RPMI8226 (cell line): ENCODE measurements at regions not wholly inside any gene's neighbourhood (a gene's known extent, or its start where the extent isn't known, plus 50 kb on each side); places are given as distances from the start of the nearest gene placed in this dataset.

Experiments used
- DNase-seq: peaks from one replicate; pipeline ENCODE4 v3.0.0-alpha.2; 2015

DNA sequence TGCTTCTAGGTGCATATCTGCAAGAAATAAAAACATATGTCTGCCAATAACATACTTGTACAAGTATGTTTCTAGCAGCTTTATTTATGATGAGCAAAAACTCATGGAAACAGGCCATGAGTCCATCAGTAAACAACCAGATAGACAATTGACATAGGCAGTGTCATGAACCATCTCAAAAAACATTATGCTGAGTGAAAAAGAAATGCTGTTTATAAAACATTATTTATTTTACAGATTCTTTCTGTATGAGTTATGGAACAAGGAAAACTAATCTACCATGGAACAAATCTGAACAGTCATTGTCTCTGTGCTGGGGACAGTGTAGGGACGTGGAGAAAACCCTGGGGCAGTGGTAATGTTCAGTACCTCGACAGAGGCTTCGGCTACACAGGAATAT, 283.9 kb downstream of the UQCRFS1 start:
- no peak for DNase-seq

DNA sequence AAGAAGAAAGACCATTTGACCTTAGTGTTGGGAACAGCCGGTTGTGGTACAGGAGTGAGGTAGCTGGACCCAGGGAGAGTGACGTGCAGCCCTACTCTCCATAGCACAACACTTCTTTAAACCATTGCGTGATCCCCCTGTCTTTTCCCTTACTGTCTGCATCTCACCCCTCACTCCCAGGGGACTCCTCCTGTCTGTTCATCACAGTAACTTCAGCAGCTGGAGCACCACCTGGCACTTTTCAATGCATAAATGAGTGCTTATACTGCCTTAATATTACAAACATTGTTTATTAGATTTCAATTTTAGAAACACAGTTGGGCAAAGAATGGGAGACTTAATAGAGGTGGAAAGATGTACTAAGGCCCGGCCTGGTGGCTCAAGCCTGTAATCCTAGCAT, 285.5 kb downstream of the UQCRFS1 start:
- no peak for DNase-seq

DNA sequence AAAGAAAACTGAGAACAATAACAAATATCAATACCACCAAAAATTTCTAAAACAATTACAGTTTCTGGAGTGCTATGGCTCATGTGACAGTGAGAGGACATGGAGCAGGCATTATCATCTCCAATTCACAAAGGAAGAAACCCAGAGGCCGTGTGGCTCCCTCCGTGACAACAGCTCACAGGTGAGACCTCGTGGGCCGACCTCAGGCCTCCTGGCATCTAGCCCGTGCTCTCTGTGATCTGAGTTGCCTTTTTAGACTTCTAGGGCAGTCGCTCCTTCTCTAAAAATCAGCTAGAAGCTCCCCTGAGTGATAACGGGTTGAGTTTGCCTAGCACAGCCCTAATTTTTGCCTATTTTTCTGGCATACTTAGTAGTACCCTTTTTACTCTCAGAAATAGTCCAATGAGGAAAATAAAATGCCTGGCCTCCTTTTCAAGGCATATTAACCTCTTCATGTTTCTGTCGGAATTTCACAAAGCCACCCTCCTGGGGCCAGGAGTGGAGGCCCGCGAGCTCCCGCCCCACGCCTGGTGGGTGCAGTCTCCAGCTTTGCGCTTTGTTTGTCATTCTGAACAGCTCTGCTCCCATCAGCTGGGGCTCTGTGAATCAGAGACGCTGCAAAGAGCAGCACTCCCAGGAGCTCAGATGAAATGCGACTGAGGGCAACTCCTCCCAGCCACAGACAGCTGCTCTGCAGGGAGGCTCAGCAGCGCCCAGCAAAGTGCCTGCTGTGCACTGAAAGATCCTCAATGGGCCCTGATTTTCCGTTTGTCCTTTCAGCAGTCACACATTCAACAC, 292.5 kb downstream of the UQCRFS1 start:
- no peak for DNase-seq

DNA sequence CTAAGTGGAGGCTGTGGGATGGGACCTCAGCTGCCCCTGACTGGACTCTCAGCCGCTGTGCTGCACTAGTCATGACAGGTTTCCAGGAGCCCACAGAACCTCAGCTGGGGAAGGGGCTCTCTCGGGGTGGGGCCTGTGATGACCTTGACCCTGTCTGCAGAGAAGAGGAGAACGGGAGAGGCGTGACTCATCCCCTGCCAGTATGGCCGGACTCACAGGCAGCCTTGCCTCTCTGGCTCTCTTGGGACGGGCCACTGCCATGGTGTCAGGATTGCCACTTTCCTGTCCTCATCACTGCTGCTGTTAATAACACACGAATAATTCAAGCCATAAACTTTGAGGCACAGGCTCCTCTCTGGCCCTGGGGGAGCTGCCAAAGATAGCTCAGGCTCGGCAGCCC, 295.3 kb downstream of the UQCRFS1 start:
- no peak for DNase-seq

DNA sequence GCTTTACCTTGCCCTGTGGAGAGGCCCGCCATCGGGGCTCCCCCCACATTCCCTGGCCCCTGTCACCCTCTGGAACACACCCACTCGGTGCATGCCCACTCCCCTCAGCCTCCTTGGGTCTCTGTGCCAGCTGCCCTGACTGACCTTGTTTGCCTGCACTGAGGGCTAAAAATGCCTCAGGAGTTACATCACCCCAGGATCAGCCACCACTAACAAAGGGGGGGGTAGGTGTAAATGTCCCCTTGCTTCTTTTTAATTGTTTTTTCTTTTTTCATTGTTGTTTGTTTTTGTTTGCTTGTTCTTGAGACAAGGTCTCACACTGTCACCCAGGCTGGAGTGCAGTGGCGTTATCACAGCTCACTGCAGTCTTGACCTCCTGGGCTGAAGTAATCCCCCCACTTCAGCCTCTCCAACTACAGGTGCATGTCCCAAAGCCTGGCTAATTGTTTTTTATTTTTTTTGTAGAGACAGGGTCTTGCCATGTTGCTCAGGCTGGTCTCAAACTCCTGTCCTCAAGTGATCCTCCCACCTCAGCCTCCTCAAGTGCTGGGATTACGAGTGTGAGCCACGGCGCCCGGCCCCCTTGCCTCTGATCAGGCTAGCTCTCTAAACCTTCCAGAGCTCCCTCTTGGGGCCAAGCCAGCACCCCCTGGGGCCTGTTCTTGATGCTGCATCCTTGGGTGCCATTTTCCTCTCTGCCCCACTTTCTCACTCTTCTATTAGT, 297.1 kb downstream of the UQCRFS1 start:
- no peak for DNase-seq

DNA sequence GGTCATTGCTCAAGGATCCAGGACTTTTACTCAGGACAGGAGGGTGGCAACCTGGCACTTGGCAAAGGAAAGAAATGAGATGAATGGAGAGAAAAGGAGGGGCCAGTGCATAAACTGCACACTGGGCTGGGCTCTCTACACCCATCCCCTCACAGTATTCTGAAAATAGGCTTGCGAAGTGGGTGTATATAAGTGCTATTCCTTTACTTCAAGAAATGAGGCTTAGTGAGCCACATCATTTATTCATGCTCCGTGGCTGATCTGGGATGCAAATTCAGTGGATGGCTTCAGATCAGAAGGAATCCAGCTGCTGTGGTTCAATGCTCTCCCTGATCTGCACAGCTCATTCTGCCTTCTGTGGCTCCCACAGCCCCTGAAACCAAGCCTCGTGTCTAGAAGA, 297.7 kb downstream of the UQCRFS1 start:
- no peak for DNase-seq

DNA sequence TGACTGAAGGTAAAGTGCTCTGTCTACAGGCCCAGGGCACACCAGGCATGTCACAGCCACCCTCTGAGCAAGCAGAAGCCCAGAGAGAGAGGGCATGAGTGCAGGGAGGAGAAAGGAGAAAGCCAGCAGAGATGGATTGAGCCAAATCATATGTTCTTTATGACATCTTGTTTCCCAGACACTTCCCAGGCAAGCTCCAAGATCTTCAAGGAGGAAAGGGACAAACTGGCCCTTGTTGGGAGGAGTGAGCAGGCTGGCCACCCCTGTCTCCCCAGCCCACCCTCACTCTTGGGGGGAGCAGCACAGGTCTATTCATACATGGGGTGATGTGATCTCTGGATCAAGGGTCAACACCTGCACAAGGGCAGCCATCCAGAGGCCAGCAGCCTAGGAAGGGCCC, 298.8 kb downstream of the UQCRFS1 start:
- DNase-seq: no peak

DNA sequence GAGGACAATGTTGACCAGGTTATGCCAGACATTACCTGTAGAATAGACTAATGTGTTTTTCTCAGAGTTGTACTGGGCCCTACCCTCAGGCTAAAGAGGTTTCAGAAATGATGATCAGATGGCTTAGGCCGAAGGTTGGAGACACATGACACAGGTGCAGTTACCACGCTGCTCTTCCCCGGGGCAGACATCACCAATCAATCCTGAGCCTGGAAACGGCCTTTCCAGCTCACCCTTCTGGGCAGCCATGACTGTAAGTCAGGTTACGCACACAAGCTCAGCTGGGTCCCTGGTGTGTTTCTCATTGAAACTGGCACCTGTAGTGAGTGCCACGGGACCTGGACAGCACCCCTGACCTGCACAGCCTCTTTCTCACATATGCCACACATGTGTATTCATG, 299.3 kb downstream of the UQCRFS1 start:
- DNase-seq: no peak

DNA sequence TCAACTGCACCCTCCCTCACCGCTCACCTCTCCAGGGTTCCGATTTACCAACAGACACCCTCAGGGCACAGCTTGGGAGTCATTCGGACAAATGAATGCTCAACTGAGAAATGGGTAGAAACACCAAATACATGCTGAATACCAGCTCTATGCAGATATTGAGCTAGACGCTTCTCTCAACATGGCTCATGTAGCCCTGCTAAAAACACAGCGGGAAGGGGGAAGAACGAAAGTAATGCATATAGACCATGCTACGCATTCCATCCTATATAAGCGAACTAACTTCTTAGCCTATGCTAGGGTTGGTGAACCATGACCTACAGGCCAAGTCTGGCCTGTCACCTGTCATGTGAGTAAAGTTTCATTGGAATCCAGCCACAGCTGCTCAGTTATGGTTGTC, 304.0 kb downstream of the UQCRFS1 start:
- DNase-seq: no peak

DNA sequence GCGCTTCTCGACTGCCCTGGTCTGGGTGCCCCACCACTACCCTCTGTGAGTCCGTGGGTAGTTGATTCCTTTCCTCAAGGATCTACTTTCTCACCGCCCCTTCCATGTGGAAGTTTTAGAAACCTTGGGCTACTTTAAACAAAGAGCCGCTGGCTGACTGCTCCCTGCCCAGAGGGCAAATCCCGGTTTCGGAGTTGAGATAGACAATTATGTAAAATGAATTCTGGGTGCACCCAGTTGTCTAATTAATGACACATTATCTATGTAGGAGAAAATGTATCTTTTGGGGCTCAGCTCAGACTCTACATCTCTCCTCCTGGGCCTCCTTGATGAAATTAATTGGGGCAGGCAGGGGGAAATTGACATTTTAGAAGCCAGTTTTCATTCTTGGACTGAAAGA, 305.4 kb downstream of the UQCRFS1 start:
- DNase-seq: no peak

DNA sequence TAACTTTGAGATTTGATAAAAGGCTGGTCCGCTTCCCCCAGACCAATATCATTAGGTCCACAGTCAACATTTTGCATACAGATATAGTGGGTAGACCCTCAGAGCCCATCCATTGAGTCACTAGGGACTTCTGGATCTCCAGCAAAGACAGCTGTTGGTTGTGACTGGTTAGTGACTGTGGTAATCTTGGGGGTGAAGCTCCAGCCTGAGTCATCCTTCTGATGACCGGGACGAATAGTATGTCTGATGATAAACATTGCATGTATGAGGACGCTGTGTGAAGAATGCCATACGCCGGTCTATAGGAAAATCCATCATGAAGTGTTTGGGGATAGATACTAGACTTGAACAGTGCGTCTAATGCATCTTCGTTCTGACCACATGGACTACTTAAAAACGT, 307.0 kb downstream of the UQCRFS1 start:
- no peak for DNase-seq

DNA sequence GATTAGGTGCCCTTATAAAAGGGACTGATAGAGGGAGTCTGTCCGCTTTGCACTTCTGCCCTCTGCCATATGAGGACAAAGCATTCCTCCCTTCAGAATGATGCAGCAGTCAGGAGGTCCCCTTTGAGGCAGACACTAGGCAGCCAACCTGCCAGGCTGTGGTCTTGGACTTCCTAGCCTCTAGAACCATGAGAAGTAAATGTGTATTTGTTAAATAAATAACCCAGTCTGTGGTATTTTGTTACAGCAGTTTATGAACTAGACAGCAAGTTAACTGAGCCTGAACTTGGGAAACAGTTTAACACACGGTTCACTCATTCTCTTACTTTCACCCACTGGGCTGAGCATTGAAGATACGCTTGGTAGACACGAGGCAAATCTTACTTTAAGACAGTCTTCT, 313.2 kb downstream of the UQCRFS1 start:
- DNase-seq: no peak

DNA sequence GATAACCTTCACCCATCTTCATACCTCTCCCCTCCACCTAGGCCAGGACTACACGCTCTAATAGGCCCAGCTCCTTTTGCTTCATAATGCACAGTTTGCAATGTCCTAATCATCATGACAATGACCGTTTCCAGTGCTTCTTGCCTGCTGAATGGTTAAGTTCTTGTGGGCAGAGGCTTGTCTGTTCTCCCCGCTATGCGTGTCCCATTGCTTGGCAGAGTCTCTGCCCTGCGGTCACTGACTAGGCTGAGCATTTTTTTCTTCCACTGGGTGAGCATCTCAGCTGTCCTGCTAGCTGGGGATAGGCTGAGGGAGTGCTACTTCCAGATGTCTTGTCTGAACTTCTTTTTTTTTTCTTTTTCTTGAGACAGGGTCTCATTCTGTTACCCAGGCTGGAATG, 314.7 kb downstream of the UQCRFS1 start:
- no peak for DNase-seq

DNA sequence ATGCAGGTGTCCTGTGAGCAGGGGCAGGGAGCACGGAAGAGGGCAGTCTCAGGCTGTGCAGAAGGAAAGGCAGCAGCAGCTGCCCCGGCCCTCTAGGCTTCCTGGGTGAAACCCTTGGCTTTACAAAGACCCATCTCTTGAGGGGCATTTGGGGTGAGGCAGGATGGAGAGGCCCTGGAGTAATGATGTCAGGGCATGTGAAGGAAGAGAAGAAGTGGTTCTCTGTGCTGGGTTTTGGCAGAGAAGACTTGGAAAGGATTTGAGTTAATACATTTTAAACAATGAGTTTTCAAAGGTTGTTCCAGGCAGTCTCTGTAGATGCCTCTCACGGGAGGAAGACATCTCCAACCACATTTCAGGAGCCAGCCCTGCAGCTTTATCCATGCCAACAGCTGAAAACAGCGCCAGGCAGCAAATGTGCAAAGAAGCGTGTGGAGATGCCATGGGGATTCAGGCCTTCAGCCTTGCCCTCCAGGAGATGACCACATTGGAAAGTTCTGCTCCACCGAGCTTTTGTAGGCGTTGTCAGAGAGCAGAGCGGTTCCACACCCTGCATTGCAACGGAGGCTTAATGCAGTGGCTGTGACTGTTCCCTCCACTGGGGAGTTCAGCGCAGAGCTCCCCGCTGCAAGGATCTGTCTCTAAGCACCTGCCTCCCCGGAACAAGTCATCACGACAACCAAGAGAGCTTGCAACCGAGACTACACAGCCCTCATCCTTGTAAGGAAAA, 322.8 kb downstream of the UQCRFS1 start:
- DNase-seq: no peak

DNA sequence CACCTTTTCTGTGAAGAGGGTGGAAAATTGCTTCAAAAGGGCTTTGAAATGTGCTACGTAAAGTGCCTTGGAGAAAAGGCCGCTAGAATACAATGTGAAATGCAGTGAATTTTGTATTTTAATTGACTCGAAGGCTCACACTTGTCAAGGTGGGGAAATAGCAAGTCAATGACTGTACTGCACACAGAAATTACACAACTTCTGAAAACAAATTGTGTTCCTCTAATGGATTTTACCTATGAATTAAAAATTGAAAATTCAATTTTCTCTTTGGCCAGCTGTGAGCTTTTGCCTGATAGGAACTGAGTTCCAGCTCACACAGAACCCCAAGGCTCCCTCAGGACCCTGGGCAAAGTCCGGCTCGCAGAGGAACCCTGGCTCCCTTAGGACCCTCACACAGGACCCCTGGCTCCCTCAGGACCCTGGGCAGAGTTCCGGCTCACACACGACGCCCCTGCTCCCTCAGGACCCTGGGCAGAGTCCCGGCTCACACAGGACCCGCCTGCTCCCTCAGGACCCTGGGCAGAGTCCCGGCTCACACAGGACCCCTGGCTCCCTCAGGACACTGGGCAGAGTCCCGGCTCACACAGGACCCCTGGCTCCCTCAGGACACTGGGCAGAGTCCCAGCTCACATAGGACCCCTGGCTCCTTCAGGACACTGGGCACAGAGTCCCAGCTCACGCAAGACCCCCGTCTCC, 324.9 kb downstream of the UQCRFS1 start:
- DNase-seq: no peak

DNA sequence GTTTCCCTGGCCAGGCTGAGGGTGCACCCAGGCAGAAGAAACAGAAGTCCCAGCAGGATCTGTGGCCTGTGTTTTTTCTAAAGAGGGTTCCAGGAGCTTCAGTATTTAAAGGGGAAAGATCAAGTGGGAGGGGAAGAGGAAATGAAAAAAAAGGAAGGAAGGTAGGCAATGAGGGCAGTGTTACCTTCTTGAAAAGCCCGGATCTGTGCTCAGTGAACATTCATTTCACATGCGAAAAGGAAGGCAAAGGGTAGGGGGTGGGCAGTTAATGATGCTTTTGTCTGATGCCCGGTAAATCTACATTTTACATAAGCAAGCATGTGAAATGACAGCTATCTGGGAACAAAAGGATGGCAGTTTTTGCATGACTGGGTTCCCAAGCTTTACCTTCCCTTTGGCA, 326.2 kb downstream of the UQCRFS1 start:
- DNase-seq: no peak

DNA sequence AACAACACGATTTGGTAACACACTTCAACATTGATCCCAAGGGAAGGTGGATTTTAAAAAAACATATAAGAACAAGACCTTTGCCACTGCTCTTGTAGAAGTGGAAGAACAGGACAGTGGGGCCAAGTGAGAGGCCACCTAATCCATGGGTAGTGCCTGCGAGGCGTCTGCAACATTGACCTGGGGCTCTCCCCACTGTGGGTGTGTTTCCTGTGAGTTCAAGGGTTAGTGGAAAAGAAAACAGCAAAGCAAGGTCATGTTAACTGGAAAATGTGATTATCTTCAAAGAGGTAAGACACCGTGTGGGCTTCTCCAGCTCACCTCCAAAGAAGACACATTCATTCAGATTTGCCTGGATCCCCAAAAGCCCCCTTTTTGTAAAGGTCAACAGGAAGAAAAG, 327.0 kb downstream of the UQCRFS1 start:
- no peak for DNase-seq

DNA sequence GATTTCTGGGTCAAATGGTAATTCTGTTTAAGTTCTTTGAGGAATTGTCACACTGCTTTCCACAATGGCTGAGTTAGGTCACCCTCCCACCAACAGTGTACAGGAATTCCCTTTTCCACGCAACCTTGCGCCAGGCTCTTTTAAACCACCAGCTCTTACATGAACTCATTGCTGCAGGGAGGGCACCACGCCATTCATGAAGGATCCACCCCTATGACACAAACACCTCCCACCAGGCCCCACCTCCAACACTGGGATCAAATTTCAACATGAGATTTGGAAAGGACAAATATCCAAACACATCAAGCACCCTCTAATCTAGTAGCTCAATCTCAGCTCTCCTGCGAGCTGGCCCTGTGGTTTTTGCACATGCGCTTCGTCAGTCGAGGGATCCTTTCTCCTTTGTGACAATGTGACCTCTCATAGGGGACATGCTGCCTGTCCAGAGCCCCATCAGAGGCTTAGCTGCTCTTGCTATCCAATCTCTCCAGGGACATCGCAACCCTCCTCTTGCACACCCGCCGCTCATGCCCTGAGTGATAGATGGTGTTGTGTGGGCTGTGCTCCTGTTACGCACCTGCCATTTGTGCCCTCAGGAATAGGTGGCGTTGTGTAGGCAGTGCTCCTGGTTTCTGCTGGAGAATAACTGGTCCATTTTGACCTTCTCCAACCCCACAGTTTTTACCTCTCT, 328.0 kb downstream of the UQCRFS1 start:
- no peak for DNase-seq

DNA sequence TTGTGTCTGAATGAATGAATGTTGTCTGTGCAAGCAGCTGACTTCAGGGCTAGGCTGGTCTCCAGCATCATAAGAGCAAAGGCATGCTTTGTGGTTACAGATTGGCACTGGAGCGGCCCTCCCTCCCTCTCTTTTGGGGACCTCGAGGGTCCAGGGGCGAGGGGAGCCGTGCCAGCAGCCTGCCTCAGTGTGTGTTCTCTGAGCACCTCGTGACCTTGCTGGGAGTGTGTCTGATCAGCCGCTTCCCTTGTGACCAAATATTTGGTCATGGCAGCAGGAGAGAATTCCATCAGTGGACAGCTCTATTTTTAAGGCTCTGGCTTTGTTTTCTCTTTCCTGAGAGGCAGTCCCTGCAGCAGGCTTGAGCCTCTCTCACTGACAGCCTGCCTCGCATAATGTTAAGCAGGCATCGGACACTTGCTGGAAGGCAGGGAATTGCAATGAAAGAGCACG, 329.7 kb downstream of the UQCRFS1 start:
- DNase-seq: no peak

DNA sequence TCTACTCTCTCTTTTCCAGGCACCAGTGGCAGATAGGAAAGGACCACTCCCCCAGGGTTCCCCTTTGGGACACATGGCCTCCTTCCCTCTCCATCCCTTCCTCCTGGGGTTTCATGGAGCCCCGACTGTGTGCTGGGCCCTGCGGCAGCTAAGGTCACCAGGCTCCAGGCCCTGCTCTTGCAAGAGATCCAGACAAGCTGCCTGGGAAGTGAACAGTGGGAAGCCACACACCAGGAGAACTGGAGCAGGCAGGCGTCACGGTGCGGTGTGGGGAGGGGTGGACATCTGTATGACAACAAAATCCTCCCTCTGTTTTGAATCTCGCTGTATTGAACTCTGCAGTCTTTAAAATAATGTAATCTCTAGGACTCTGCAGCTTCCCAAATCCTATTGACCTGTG, 330.1 kb downstream of the UQCRFS1 start:
- DNase-seq: no peak

DNA sequence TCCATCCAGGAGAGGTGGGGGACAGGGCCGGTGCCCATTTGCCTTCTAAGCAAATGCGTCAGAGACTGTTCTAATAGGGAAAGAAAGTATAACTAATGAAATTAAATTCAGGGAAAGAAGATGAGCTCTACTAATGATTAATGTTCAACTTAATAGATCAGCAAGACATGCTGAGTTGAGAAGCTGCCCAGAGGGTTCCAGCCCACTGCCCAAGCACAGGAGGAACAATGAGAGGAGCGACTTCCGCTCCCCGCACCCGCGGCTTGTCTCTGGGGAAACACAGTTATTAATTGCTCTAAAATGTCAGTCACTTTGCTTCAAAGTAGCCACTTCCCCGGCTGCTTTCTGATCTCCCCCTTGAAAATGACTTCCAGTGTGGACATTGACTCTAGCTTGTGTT, 331.3 kb downstream of the UQCRFS1 start:
- DNase-seq: no peak

DNA sequence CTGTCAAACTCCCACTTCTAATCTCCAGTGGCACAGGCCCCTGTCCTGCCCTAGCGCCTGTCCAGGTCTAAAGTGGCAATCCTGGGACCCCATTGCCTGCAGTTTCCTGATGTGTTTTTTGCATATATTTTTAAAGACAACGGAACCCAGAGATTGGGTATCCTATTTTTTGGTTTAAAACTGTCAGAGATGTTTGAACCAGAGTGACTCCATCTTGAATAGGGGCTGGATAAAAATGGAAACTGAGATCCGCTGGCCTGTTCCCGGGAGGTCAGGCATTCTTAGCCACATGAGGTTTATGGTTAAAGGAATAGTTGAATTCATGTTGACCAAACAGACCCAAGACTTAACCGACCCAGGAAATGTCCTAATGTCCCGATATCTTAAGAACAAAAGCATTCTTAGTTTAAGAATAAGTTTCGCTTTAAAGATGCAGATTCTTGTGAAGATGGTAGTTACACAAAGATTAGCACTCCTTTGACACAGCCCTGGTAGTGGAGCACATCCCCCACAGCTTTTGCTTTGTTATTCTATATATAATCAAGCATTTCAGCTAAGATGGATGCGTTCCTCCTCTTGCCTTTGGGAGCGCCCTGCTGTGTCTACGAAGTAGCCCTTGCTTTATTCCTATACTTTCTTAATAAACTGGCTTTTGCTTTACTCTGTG, 332.1 kb downstream of the UQCRFS1 start:
- DNase-seq: no peak
